GM12878 (cell line): ENCODE measurements at regions not wholly inside any gene's neighbourhood (a gene's known extent, or its start where the extent isn't known, plus 50 kb on each side); places are given as distances from the start of the nearest gene placed in this dataset.

Source experiments
- ATAC-seq: fragments of 200-7000 bp; cut with Tn5 transposase; 3 replicates; pipeline ENCODE4 v1.9.1; 2020; ENCODE audit warnings: mild to moderate bottlenecking, moderate library complexity
- BruUV-seq: library from RNA; stranded (reverse); fragments of 400-500 nt; replicated peaks from 2 replicates; lab custom pipeline; 2021; lab: Mats Ljungman, UMichigan
- CTCF ChIA-PET: fragments of 300-600 bp; sonication (Branson Sonifier 250); formaldehyde crosslinking; extraction: SDS; loops from one replicate; lab custom pipeline; 2021; ENCODE audit warnings: inconsistent platforms; lab: Yijun Ruan, JAX
- POLR2A ChIA-PET: fragments of 350-600 bp; formaldehyde crosslinking; extraction: SDS; loops from one replicate; lab custom pipeline; 2021; ENCODE audit warnings: inconsistent platforms; lab: Charles Lee
- RAD21 ChIA-PET: fragments of 300-600 bp; sonication (Branson Sonifier 250); formaldehyde crosslinking; loops from one replicate; lab custom pipeline; 2023; ENCODE audit warnings: antibody characterized with exemption; ENCODE audit not compliant: unreplicated experiment; lab: Charles Lee
- SMC1A ChIA-PET: fragments of 300-600 bp; sonication (Branson Sonifier 250); formaldehyde crosslinking; loops from one replicate; lab custom pipeline; 2023; ENCODE audit not compliant: unreplicated experiment, uncharacterized antibody; lab: Charles Lee
- DNase-seq: peaks from one replicate; pipeline ENCODE4 v3.0.0-alpha.2; 2011; ENCODE audit warnings: low read depth, low spot score
- FAIRE-seq: peaks from 3 replicates; lab custom pipeline; 2011; peaks lifted over from hg19 to GRCh38; lab: Jason Lieb, UNC
- H2AFZ ChIP-seq: 2 replicates; pipeline ENCODE4 v1.6.0; 2011; ENCODE audit warnings: low read depth, low read length, control low read depth; ENCODE audit not compliant: control insufficient read depth
- H3K27ac ChIP-seq: 2 replicates; pipeline ENCODE4 v1.5.1; 2011; ENCODE audit warnings: control low read depth; ENCODE audit not compliant: control insufficient read depth, insufficient read depth
- H3K27me3 ChIP-seq, 2 experiments: replicated peaks in 1 of 2; 2 replicates each; pipeline versions ENCODE4 v1.6.0 to v1.6.1; 2011; ENCODE audit warnings: low read length in 1 of 2; ENCODE audit not compliant: control insufficient read depth in 2 of 2, insufficient read depth in 2 of 2
- H3K36me3 ChIP-seq, 2 experiments: 2 replicates each; pipeline ENCODE4 v1.5.1; 2011; ENCODE audit warnings: low read length in 1 of 2; ENCODE audit not compliant: control insufficient read depth in 2 of 2, insufficient read depth in 2 of 2
- H3K4me1 ChIP-seq: 2 replicates; pipeline ENCODE4 v1.6.1; 2011; ENCODE audit warnings: mild to moderate bottlenecking, low read length, moderate library complexity, mixed read lengths; ENCODE audit not compliant: control insufficient read depth, insufficient read depth
- H3K4me2 ChIP-seq: 2 replicates; pipeline ENCODE4 v1.6.0; 2011; ENCODE audit warnings: control low read depth; ENCODE audit not compliant: control insufficient read depth, insufficient read depth
- H3K4me3 ChIP-seq: fragments of 200-600 bp; sonication (generic); 2 replicates; pipeline ENCODE4 v1.5.1; 2016
- H3K79me2 ChIP-seq: 2 replicates; pipeline ENCODE4 v1.6.0; 2011; ENCODE audit warnings: low read length; ENCODE audit not compliant: control insufficient read depth, insufficient read depth
- H3K9ac ChIP-seq: 2 replicates; pipeline ENCODE4 v1.8.0; 2011; ENCODE audit warnings: low read length, control low read depth, mixed read lengths; ENCODE audit not compliant: control insufficient read depth, insufficient read depth
- H3K9me3 ChIP-seq: replicated peaks from 3 replicates; pipeline ENCODE4 v1.5.1; 2011; ENCODE audit warnings: mild to moderate bottlenecking, low read length; ENCODE audit not compliant: control insufficient read depth, insufficient read depth
- H4K20me1 ChIP-seq: 2 replicates; pipeline ENCODE4 v1.6.0; 2011; ENCODE audit not compliant: control insufficient read depth, insufficient read depth
- CBFB ChIP-seq: IDR thresholded peaks from 2 replicates; pipeline ENCODE4 v1.6.1; 2016; ENCODE audit warnings: antibody characterized with exemption, low read depth
- CHD2 ChIP-seq: IDR thresholded peaks from 2 replicates; pipeline ENCODE4 v1.6.1; 2011; ENCODE audit warnings: low read depth, low read length, improper control_type of control experiment, borderline replicate concordance
- EZH2 ChIP-seq: IDR thresholded peaks from 2 replicates; pipeline ENCODE4 v1.6.1; 2012; ENCODE audit warnings: low read depth, mild to moderate bottlenecking, control low read depth, inconsistent platforms, low read length, borderline replicate concordance; ENCODE audit not compliant: control insufficient read depth
- HDGF ChIP-seq: fragments of 450-650 bp; IDR thresholded peaks from 2 replicates; pipeline ENCODE4 v1.6.1; 2016; ENCODE audit warnings: antibody characterized with exemption
- TAF1 ChIP-seq: IDR thresholded peaks from 2 replicates; pipeline ENCODE4 v1.6.1; 2011; ENCODE audit warnings: mild to moderate bottlenecking, low read depth, low read length, borderline replicate concordance
- WGBS: methylation state at CpG from one replicate; pipeline ENCODE4 v1.1.6; 2016; ENCODE audit warnings: low lambda C conversion rate; ENCODE audit not compliant: insufficient replicate concordance, insufficient coverage; ENCODE audit errors: missing lambda C conversion rate; 5-methylcytosine and 5-hydroxymethylcytosine counted together
- in situ Hi-C: fragments of 300-500 bp; cut with MboI; formaldehyde crosslinking; loops from 9 replicates; pipeline ENCODE4 v1.14.3; 2018; ENCODE audit warnings: mixed read lengths
- intact Hi-C: fragments of 100-400 bp; cut with micrococcal nuclease; formaldehyde crosslinking; loops from one replicate; pipeline ENCODE4 v1.14.2; 2022; ENCODE audit not compliant: unreplicated experiment
- TF ChIP-seq, protein P1 (sequence below): fragments of 450-650 bp; IDR thresholded peaks from 2 replicates; pipeline ENCODE4 v1.6.1; 2017; ENCODE audit warnings: antibody characterized with exemption, mild to moderate bottlenecking, moderate library complexity
- TF ChIP-seq, protein P2 (sequence below): fragments of 450-650 bp; IDR thresholded peaks from 2 replicates; pipeline ENCODE4 v1.6.1; 2016; ENCODE audit warnings: mild to moderate bottlenecking, moderate library complexity, borderline replicate concordance
- TF ChIP-seq, protein P3 (sequence below), 3 experiments: IDR thresholded peaks in 2 of 3; conservative IDR thresholded peaks in 1 of 3; 2 replicates each; pipeline ENCODE4 v1.5.1; 2011; ENCODE audit warnings: low read depth in 3 of 3, low read length in 3 of 3, mild to moderate bottlenecking in 3 of 3, control low read depth in 2 of 3, moderate library complexity in 2 of 3, inconsistent platforms in 1 of 3, mixed read lengths in 1 of 3; ENCODE audit not compliant: control insufficient read depth in 2 of 3, insufficient read depth in 1 of 3; ENCODE audit errors: extremely low read depth in 1 of 3

DNA sequence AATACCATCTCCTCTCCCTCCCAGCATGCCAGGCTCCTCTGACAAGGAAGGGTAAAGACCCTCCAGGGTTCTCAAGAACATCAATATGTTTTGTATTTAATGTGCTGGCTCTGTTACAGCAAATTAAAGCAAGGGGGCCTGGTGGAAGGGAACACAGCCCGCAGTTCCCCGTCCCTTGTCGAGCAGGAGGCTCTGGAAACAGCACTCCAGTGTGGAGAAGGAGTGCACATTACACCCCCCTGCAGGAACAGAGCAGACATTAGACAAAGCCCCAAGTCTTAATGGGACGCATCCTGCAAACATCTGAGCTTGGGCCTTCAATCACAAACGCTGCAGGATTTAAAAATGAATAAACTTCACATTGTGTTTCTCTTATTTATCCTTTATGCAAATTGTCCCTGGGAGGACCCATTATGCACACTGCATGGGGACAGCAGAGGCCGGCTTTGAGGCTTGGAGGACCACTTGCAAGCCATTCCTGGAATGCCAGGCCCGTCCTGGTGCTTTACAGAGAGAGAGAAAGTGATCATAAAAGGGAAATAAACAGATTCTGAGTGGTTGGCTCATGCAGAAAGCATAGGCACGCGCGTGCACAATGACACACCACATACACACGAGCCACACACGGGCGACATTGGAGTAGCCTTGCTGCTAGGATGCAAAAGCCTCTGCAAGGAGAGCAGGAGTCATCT, 328.7 kb downstream of the SMAD2 start:
- CTCF ChIA-PET = interaction anchor here (1.5 kb wide), 1 partner anchor 147 kb away, joined by 4 read pairs; no protein-coding TSS in a partner anchor
- in situ Hi-C loops = no loop called here

More for the DNA sequence above, 328.7 kb downstream of the SMAD2 start:
- no peak for ATAC-seq
- no peak for FAIRE-seq
- Histone ChIP-seq H3K27ac (no peak overlapping the region), H4K20me1 (no peaks in the 10 kb centered on the region), H3K9ac (no peak overlapping the region), H3K27me3 (peaks cover 1 to 2% of the 10 kb centered on the region in 2 experiments; a peak in 2 of 4 replicates), H3K4me3 (no peak overlapping the region), H3K4me1 (no peaks in the 10 kb centered on the region), H3K36me3 (no peaks in the 10 kb centered on the region), H2AFZ (no peak overlapping the region), H3K79me2 (no peaks in the 10 kb centered on the region), H3K9me3 (no peaks in the 10 kb centered on the region)
- RAD21 ChIA-PET = no interaction called here
- 43% methylated on average over 13 of the region's 13 CpGs for WGBS
- BruUV-seq = no TSS peak
- intact Hi-C loops = no loop called here
- POLR2A ChIA-PET = no interaction called here
- DNase-seq = no peak
- SMC1A ChIA-PET = no interaction called here
- TF ChIP-seq CHD2 (no peak), TAF1 (no peak), HDGF (no peak), EZH2 (no peak), CBFB (no peak)
- TF ChIP-seq, protein P1, sequence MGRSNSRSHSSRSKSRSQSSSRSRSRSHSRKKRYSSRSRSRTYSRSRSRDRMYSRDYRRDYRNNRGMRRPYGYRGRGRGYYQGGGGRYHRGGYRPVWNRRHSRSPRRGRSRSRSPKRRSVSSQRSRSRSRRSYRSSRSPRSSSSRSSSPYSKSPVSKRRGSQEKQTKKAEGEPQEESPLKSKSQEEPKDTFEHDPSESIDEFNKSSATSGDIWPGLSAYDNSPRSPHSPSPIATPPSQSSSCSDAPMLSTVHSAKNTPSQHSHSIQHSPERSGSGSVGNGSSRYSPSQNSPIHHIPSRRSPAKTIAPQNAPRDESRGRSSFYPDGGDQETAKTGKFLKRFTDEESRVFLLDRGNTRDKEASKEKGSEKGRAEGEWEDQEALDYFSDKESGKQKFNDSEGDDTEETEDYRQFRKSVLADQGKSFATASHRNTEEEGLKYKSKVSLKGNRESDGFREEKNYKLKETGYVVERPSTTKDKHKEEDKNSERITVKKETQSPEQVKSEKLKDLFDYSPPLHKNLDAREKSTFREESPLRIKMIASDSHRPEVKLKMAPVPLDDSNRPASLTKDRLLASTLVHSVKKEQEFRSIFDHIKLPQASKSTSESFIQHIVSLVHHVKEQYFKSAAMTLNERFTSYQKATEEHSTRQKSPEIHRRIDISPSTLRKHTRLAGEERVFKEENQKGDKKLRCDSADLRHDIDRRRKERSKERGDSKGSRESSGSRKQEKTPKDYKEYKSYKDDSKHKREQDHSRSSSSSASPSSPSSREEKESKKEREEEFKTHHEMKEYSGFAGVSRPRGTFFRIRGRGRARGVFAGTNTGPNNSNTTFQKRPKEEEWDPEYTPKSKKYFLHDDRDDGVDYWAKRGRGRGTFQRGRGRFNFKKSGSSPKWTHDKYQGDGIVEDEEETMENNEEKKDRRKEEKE = no peak
- TF ChIP-seq, protein P2, sequence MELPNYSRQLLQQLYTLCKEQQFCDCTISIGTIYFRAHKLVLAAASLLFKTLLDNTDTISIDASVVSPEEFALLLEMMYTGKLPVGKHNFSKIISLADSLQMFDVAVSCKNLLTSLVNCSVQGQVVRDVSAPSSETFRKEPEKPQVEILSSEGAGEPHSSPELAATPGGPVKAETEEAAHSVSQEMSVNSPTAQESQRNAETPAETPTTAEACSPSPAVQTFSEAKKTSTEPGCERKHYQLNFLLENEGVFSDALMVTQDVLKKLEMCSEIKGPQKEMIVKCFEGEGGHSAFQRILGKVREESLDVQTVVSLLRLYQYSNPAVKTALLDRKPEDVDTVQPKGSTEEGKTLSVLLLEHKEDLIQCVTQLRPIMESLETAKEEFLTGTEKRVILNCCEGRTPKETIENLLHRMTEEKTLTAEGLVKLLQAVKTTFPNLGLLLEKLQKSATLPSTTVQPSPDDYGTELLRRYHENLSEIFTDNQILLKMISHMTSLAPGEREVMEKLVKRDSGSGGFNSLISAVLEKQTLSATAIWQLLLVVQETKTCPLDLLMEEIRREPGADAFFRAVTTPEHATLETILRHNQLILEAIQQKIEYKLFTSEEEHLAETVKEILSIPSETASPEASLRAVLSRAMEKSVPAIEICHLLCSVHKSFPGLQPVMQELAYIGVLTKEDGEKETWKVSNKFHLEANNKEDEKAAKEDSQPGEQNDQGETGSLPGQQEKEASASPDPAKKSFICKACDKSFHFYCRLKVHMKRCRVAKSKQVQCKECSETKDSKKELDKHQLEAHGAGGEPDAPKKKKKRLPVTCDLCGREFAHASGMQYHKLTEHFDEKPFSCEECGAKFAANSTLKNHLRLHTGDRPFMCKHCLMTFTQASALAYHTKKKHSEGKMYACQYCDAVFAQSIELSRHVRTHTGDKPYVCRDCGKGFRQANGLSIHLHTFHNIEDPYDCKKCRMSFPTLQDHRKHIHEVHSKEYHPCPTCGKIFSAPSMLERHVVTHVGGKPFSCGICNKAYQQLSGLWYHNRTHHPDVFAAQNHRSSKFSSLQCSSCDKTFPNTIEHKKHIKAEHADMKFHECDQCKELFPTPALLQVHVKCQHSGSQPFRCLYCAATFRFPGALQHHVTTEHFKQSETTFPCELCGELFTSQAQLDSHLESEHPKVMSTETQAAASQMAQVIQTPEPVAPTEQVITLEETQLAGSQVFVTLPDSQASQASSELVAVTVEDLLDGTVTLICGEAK = no peak
- TF ChIP-seq, protein P3, sequence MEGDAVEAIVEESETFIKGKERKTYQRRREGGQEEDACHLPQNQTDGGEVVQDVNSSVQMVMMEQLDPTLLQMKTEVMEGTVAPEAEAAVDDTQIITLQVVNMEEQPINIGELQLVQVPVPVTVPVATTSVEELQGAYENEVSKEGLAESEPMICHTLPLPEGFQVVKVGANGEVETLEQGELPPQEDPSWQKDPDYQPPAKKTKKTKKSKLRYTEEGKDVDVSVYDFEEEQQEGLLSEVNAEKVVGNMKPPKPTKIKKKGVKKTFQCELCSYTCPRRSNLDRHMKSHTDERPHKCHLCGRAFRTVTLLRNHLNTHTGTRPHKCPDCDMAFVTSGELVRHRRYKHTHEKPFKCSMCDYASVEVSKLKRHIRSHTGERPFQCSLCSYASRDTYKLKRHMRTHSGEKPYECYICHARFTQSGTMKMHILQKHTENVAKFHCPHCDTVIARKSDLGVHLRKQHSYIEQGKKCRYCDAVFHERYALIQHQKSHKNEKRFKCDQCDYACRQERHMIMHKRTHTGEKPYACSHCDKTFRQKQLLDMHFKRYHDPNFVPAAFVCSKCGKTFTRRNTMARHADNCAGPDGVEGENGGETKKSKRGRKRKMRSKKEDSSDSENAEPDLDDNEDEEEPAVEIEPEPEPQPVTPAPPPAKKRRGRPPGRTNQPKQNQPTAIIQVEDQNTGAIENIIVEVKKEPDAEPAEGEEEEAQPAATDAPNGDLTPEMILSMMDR (IDR thresholded peaks at IDR 0.05 in 2 of 3, conservative IDR thresholded peaks at IDR 0.05 in 1 of 3; ENCODE audit: control insufficient read depth in 2 of 3, extremely low read depth in 1 of 3, insufficient read depth in 1 of 3, low read depth in 3 of 3, low read length in 3 of 3) = no peak
- TF ChIP-seq, all 136 proteins: peak for 0
- H3K4me2 ChIP-seq = no peak overlapping the region
